ENCODE measurements at regions not wholly inside any gene's neighbourhood (a gene's known extent, or its start where the extent isn't known, plus 50 kb on each side); places are given as distances from the start of the nearest gene placed in this dataset.

- TF ChIP-seq CTCF (tag by site-specific recombination; IDR thresholded peaks at IDR 0.05) (no peak), ZNF174 (tag by site-specific recombination; IDR thresholded peaks at IDR 0.05) (no peak), ZNF324 (tag by site-specific recombination; IDR thresholded peaks at IDR 0.05) (no peak), TRIM28 (IDR thresholded peaks at IDR 0.05; ENCODE audit: borderline replicate concordance, low read length) (no peak), ZNF24 (tag by site-specific recombination; IDR thresholded peaks at IDR 0.05) (no peak), PRDM2 (tag by site-specific recombination; IDR thresholded peaks at IDR 0.05; ENCODE audit: borderline replicate concordance) (no peak), ZBTB17 (tag by site-specific recombination; IDR thresholded peaks at IDR 0.05) (no peak), ZNF23 (tag by site-specific recombination; IDR thresholded peaks at IDR 0.05; ENCODE audit: borderline replicate concordance) (no peak), ZNF623 (tag by site-specific recombination; IDR thresholded peaks at IDR 0.05) (no peak)
Observed at GRCh38 chr20:17093782-17094181, 133.1 kb upstream of the PCSK2 start.

Measured in HEK293 (cell line).